K562 (cell line): ENCODE measurements at regions not wholly inside any gene's neighbourhood (a gene's known extent, or its start where the extent isn't known, plus 50 kb on each side); places are given as distances from the start of the nearest gene placed in this dataset.

Source experiments
- ARNT ChIP-seq, 2 experiments: fragments of 450-650 bp; IDR thresholded peaks; 2 replicates each; pipeline ENCODE4 v1.6.1; 2016; ENCODE audit warnings: mild to moderate bottlenecking in 1 of 2
- E2F6 ChIP-seq, 2 experiments: IDR thresholded peaks; 2 replicates each; pipeline ENCODE4 v1.6.1; 2011; ENCODE audit warnings: borderline replicate concordance in 1 of 2, control low read depth in 1 of 2, low read depth in 1 of 2, low read length in 1 of 2, mild to moderate bottlenecking in 1 of 2, mixed read lengths in 1 of 2, moderate library complexity in 1 of 2; ENCODE audit not compliant: insufficient read depth in 1 of 2, insufficient read length in 1 of 2, poor library complexity in 1 of 2, severe bottlenecking in 1 of 2; ENCODE audit errors: extremely low read depth in 1 of 2
- JUN ChIP-seq, 2 experiments: sonication (generic) in 1 of 2; formaldehyde crosslinking in 1 of 2; IDR thresholded peaks; 2 replicates each; pipeline versions ENCODE4 v1.6.1 to v1.8.0; 2012 to 2022; ENCODE audit warnings: borderline replicate concordance in 2 of 2, mild to moderate bottlenecking in 2 of 2, improper control_type of control experiment in 1 of 2, low read depth in 1 of 2, low read length in 1 of 2, missing genetic modification reagents in 1 of 2
- L3MBTL2 ChIP-seq: fragments of 450-650 bp; IDR thresholded peaks from 2 replicates; pipeline ENCODE4 v1.6.1; 2016; ENCODE audit warnings: mild to moderate bottlenecking, moderate library complexity
- MAZ ChIP-seq, 2 experiments: fragments of 450-650 bp in 1 of 2; sonication (generic) in 1 of 2; formaldehyde crosslinking; IDR thresholded peaks in 1 of 2; conservative IDR thresholded peaks in 1 of 2; 2 replicates each; pipeline versions ENCODE4 v1.4.0 to v1.5.0; 2020; ENCODE audit warnings: mild to moderate bottlenecking in 1 of 2, missing genetic modification reagents in 1 of 2
- MTA2 ChIP-seq: fragments of 450-650 bp; IDR thresholded peaks from 2 replicates; pipeline ENCODE4 v1.6.1; 2016; ENCODE audit warnings: low read depth
- NRF1 ChIP-seq, 2 experiments: fragments of 450-650 bp; IDR thresholded peaks in 1 of 2; conservative IDR thresholded peaks in 1 of 2; 2 replicates each; pipeline ENCODE4 v1.6.1; 2014; ENCODE audit warnings: mild to moderate bottlenecking in 2 of 2
- ZC3H11A ChIP-seq: IDR thresholded peaks from 2 replicates; pipeline ENCODE4 v1.6.1; 2012; ENCODE audit warnings: low read depth, low read length, improper control_type of control experiment
- ZNF197 ChIP-seq: fragments of 200-800 bp; sonication (Bioruptor generic); IDR thresholded peaks from 2 replicates; pipeline ENCODE4 v1.6.1; 2016; ENCODE audit warnings: low read depth, missing genetic modification characterization, missing compliant biosample characterization
- ZNF583 ChIP-seq: fragments of 250-450 bp; sonication (Bioruptor Pico); IDR thresholded peaks from 2 replicates; pipeline ENCODE4 v1.4.0; 2020
- ZNF76 ChIP-seq: fragments of 250-450 bp; sonication (Bioruptor Pico); IDR thresholded peaks from 2 replicates; pipeline ENCODE4 v1.4.0; 2020; ENCODE audit warnings: mild to moderate bottlenecking, moderate library complexity, borderline replicate concordance
- ZNF766 ChIP-seq: fragments of 200-800 bp; sonication (Bioruptor generic); conservative IDR thresholded peaks from 2 replicates; pipeline ENCODE4 v1.6.1; 2016; ENCODE audit warnings: missing genetic modification characterization, missing compliant biosample characterization
- ZSCAN29 ChIP-seq: fragments of 450-650 bp; IDR thresholded peaks from 2 replicates; pipeline ENCODE4 v1.6.1; 2017
- TF ChIP-seq, protein P1 (sequence below): fragments of 450-650 bp; IDR thresholded peaks from 2 replicates; pipeline ENCODE4 v1.6.1; 2016; ENCODE audit warnings: low read depth
- TF ChIP-seq, protein P2 (sequence below): fragments of 250-450 bp; sonication (Bioruptor Pico); IDR thresholded peaks from 2 replicates; pipeline ENCODE4 v1.4.0; 2020; ENCODE audit warnings: mild to moderate bottlenecking

DNA sequence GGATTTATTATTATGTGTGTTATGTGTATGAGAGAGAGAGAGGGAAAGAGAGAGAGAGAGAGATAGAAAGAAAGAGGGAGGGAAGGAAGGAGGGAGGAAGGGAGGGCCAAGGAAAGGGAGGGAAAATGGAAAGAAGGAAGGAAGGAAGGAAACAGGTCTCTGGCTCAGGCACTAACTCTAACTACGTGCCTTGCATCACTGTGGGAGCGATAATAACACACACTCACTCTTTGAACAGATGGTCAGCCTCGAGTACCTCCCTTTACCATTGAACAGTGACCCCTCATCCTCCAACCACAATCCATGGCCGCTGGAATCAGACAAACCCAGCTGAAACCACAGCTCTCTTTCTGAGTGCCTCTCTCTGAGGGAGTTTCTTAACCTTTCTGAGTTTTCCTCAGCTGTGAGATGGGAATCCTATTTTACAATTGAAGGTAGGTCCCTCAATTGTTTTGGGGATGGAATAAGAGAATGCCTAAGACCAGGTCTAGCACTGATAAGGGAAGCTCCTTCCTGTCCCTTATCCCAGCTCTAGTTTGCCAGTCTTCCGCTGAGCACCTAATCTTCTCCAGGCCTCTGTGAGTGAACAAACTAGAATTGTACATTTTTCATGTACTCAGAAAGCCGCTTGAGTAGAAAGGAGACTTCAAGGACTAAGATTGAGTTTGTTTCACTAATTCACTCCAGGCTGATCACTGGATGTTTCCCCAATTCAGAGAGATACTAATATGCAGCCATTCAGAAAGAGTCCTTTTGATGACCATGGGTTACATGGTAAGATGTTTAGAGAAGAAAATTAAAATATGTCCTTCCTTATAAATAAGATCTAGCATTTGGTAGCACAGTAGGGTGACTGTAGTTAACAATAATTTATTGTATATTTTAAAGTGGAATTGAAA is 62.8 kb downstream of the IRF2BP2 start (continued):
- TF ChIP-seq ZNF76 = peak; percentile 72; the same call in 1 of the 2 replicates
- TF ChIP-seq, protein P1, sequence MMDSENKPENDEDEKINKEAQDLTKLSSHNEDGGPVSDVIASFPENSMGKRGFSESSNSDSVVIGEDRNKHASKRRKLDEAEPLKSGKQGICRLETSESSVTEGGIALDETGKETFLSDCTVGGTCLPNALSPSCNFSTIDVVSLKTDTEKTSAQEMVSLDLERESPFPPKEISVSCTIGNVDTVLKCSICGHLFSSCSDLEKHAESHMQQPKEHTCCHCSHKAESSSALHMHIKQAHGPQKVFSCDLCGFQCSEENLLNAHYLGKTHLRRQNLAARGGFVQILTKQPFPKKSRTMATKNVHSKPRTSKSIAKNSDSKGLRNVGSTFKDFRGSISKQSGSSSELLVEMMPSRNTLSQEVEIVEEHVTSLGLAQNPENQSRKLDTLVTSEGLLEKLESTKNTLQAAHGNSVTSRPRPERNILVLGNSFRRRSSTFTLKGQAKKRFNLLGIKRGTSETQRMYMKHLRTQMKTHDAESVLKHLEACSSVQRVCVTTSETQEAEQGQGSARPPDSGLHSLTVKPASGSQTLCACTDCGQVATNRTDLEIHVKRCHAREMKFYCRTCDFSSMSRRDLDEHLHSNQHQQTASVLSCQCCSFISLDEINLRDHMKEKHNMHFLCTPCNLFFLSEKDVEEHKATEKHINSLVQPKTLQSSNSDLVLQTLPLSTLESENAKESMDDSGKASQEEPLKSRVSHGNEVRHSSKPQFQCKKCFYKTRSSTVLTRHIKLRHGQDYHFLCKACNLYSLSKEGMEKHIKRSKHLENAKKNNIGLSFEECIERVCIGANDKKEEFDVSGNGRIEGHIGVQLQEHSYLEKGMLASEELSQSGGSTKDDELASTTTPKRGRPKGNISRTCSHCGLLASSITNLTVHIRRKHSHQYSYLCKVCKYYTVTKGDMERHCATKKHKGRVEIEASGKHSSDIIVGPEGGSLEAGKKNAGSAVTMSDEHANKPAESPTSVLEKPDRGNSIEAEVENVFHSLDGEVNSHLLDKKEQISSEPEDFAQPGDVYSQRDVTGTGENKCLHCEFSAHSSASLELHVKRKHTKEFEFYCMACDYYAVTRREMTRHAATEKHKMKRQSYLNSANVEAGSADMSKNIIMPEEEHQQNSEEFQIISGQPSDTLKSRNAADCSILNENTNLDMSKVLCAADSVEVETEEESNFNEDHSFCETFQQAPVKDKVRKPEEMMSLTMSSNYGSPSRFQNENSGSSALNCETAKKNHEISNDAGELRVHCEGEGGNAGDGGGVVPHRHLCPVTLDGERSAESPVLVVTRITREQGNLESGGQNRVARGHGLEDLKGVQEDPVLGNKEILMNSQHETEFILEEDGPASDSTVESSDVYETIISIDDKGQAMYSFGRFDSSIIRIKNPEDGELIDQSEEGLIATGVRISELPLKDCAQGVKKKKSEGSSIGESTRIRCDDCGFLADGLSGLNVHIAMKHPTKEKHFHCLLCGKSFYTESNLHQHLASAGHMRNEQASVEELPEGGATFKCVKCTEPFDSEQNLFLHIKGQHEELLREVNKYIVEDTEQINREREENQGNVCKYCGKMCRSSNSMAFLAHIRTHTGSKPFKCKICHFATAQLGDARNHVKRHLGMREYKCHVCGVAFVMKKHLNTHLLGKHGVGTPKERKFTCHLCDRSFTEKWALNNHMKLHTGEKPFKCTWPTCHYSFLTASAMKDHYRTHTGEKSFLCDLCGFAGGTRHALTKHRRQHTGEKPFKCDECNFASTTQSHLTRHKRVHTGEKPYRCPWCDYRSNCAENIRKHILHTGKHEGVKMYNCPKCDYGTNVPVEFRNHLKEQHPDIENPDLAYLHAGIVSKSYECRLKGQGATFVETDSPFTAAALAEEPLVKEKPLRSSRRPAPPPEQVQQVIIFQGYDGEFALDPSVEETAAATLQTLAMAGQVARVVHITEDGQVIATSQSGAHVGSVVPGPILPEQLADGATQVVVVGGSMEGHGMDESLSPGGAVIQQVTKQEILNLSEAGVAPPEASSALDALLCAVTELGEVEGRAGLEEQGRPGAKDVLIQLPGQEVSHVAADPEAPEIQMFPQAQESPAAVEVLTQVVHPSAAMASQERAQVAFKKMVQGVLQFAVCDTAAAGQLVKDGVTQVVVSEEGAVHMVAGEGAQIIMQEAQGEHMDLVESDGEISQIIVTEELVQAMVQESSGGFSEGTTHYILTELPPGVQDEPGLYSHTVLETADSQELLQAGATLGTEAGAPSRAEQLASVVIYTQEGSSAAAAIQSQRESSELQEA = 0 out of 2 replicates have a peak, but pooled peaks have one; percentile 37
- TF ChIP-seq NRF1 (conservative IDR thresholded peaks at IDR 0.05 in 1 of 2, IDR thresholded peaks at IDR 0.05 in 1 of 2) = peak in 1 of 2 experiments; percentile 17; a peak in 1 of 4 replicates
- TF ChIP-seq, protein P2, sequence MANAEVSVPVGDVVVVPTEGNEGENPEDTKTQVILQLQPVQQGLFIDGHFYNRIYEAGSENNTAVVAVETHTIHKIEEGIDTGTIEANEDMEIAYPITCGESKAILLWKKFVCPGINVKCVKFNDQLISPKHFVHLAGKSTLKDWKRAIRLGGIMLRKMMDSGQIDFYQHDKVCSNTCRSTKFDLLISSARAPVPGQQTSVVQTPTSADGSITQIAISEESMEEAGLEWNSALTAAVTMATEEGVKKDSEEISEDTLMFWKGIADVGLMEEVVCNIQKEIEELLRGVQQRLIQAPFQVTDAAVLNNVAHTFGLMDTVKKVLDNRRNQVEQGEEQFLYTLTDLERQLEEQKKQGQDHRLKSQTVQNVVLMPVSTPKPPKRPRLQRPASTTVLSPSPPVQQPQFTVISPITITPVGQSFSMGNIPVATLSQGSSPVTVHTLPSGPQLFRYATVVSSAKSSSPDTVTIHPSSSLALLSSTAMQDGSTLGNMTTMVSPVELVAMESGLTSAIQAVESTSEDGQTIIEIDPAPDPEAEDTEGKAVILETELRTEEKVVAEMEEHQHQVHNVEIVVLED = no peak
- peak; percentile 84 for TF ChIP-seq ZNF766 (CRISPR knock-in tag)
- peak; percentile 75 for TF ChIP-seq ZNF583 (CRISPR knock-in tag)
- TF ChIP-seq ARNT (IDR thresholded peaks at IDR 0.05) = peak; percentile 91 to 94
- TF ChIP-seq MAZ (CRISPR knock-in tag; conservative IDR thresholded peaks at IDR 0.05 in 1 of 2, IDR thresholded peaks at IDR 0.05 in 1 of 2) = peak; percentile 52 to 65; a peak in 3 of 4 replicates
- peak; percentile 50 to 60 for TF ChIP-seq E2F6 (IDR thresholded peaks at IDR 0.05; ENCODE audit: borderline replicate concordance in 1 of 2, extremely low read depth in 1 of 2, insufficient read depth in 1 of 2, insufficient read length in 1 of 2, low read depth in 1 of 2, low read length in 1 of 2, poor library complexity in 1 of 2, severe bottlenecking in 1 of 2)
- peak; percentile 40; the same call in 1 of the 2 replicates for TF ChIP-seq ZNF197 (CRISPR knock-in tag)
- TF ChIP-seq JUN (IDR thresholded peaks at IDR 0.05; ENCODE audit: borderline replicate concordance, low read depth, low read length) = no peak
- peak; percentile 66; the same call in 1 of the 2 replicates for TF ChIP-seq JUN (CRISPR knock-in tag; IDR thresholded peaks at IDR 0.05; ENCODE audit: borderline replicate concordance)
- peak; percentile 79 for TF ChIP-seq L3MBTL2
- no peak for TF ChIP-seq ZSCAN29
- TF ChIP-seq ZC3H11A = no peak
- TF ChIP-seq MTA2 = peak; percentile 74
